Endodermal cell (in vitro differentiated cells): ENCODE measurements at regions not wholly inside any gene's neighbourhood (a gene's known extent, or its start where the extent isn't known, plus 50 kb on each side); places are given as distances from the start of the nearest gene placed in this dataset.

Source experiments
- DNase-seq: peaks from one replicate; pipeline ENCODE4 v3.0.0-alpha.2; 2017
- H3K27ac ChIP-seq: 2 replicates; pipeline ENCODE4 v1.5.1; 2013; ENCODE audit warnings: mild to moderate bottlenecking, low read depth, low read length, moderate library complexity
- H3K27me3 ChIP-seq: 2 replicates; pipeline ENCODE4 v1.6.1; 2013; ENCODE audit warnings: mild to moderate bottlenecking, low read length, moderate library complexity; ENCODE audit not compliant: insufficient read depth, control insufficient read depth, poor library complexity, severe bottlenecking
- H3K36me3 ChIP-seq: 2 replicates; pipeline ENCODE4 v1.7.0; 2013; ENCODE audit warnings: mild to moderate bottlenecking, low read length, moderate library complexity; ENCODE audit not compliant: control insufficient read depth, insufficient read depth
- H3K4me1 ChIP-seq: one replicate; pipeline ENCODE4 v1.7.0; 2013; ENCODE audit warnings: low read length; ENCODE audit not compliant: control insufficient read depth, insufficient read depth
- H3K4me3 ChIP-seq: 2 replicates; pipeline ENCODE4 v1.5.1; 2013; ENCODE audit warnings: mild to moderate bottlenecking, low read length, moderate library complexity
- H3K9ac ChIP-seq: 2 replicates; pipeline ENCODE4 v1.6.1; 2013; ENCODE audit warnings: mild to moderate bottlenecking, low read length, moderate library complexity; ENCODE audit not compliant: poor library complexity, severe bottlenecking; ENCODE audit errors: extremely low read depth
- H3K9me3 ChIP-seq: 2 replicates; pipeline ENCODE4 v1.6.1; 2013; ENCODE audit warnings: mild to moderate bottlenecking, low read length, moderate library complexity; ENCODE audit not compliant: control insufficient read depth
- H3K27ac Mint-ChIP-seq: 2 replicates; pipeline ENCODE4 v1.8.0; 2020; ENCODE audit warnings: mixed read lengths
- H3K27me3 Mint-ChIP-seq: 2 replicates; pipeline ENCODE4 v1.8.0; 2021; ENCODE audit warnings: mild to moderate bottlenecking, mixed read lengths; ENCODE audit not compliant: insufficient read depth
- H3K36me3 Mint-ChIP-seq: 2 replicates; pipeline ENCODE4 v1.8.0; 2020; ENCODE audit warnings: low read depth, mixed read lengths
- H3K4me1 Mint-ChIP-seq: 2 replicates; pipeline ENCODE4 v1.8.0; 2020; ENCODE audit warnings: mixed read lengths
- H3K4me3 Mint-ChIP-seq: 2 replicates; pipeline ENCODE4 v1.8.0; 2020; ENCODE audit warnings: mild to moderate bottlenecking, moderate library complexity, mixed read lengths
- H3K9me3 Mint-ChIP-seq: 2 replicates; pipeline ENCODE4 v1.8.0; 2020; ENCODE audit warnings: mild to moderate bottlenecking, mixed read lengths
- WGBS, 2 experiments: methylation state at CpG; one replicate each; pipeline versions ENCODE4 v1.1.5 to v1.1.7; 2013; ENCODE audit warnings: missing lambda C conversion rate in 2 of 2, mixed read lengths in 1 of 2; ENCODE audit not compliant: insufficient coverage in 1 of 2, insufficient read length in 1 of 2; 5-methylcytosine and 5-hydroxymethylcytosine counted together
- TF ChIP-seq, protein P1 (sequence below): fragments of 200-600 bp; sonication (generic); conservative IDR thresholded peaks from 2 replicates; pipeline ENCODE4 v1.5.0; 2021; ENCODE audit warnings: antibody characterized with exemption, mild to moderate bottlenecking

DNA sequence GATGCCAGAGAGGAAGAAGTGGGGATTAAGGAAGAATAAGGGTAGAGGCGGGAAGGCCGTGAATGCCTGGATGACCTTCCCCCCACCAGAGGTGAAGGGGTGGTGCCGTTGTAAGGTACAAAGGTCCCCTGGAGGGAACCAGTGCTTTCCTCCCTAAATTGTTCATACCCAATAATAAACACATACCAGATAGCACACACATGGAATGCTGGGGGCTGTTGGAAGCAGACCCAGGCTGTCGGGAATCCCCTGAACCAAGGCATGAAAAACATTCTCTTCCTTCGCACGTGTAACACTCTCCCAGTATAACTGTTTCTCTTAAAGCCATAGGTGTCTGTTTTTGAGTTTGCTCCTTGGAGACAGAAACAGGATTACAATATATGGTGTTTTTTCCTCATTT is 107.1 kb upstream of the CTAGE1 start:
- Mint-ChIP-seq H3K4me3 (no peak overlapping the region), H3K27ac (no peak overlapping the region), H3K4me1 (no peaks in the 10 kb centered on the region), H3K27me3 (peaks cover 13% of the 10 kb centered on the region), H3K36me3 (peaks cover 3% of the 10 kb centered on the region), H3K9me3 (peaks cover 12% of the 10 kb centered on the region)
- H3K9me3 ChIP-seq, result no peaks in the 10 kb centered on the region
- no peaks in the 10 kb centered on the region for H3K27me3 ChIP-seq
- DNase-seq, result no peak
- H3K27ac ChIP-seq, result no peak overlapping the region
- no peak overlapping the region for H3K9ac ChIP-seq
- TF ChIP-seq, protein P1, sequence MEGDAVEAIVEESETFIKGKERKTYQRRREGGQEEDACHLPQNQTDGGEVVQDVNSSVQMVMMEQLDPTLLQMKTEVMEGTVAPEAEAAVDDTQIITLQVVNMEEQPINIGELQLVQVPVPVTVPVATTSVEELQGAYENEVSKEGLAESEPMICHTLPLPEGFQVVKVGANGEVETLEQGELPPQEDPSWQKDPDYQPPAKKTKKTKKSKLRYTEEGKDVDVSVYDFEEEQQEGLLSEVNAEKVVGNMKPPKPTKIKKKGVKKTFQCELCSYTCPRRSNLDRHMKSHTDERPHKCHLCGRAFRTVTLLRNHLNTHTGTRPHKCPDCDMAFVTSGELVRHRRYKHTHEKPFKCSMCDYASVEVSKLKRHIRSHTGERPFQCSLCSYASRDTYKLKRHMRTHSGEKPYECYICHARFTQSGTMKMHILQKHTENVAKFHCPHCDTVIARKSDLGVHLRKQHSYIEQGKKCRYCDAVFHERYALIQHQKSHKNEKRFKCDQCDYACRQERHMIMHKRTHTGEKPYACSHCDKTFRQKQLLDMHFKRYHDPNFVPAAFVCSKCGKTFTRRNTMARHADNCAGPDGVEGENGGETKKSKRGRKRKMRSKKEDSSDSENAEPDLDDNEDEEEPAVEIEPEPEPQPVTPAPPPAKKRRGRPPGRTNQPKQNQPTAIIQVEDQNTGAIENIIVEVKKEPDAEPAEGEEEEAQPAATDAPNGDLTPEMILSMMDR, result no peak
- H3K36me3 ChIP-seq, result no peaks in the 10 kb centered on the region
- no peaks in the 10 kb centered on the region for H3K4me1 ChIP-seq
- no peak overlapping the region for H3K4me3 ChIP-seq
- 17 to 86% methylated on average over 1 to 6 of the region's 6 CpGs for WGBS, 2 experiments

DNA sequence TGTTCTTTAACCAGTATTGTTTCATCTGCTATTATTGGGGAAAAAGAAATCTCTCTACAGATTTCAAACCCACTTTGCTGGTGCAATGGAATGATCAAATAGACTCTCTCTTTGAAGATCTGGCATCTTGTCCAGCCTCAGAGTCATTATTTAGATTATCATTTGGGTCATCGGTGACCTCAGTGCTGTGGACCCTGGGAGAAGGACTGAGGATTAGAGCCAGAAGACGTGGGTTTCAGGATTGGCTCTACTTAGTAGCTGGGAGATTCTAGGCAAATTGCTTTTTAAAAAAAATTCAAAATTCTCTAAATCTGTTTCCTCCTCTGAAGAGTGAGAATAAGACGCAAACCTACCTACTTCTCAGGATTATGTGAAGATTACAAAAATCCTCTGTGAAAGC is 107.6 kb upstream of the CTAGE1 start:
- TF ChIP-seq, protein P1, result no peak
- H3K27me3 Mint-ChIP-seq, result peaks cover 13% of the 10 kb centered on the region
- no peaks in the 10 kb centered on the region for H3K4me1 Mint-ChIP-seq
- DNase-seq, result no peak
- peaks cover 3% of the 10 kb centered on the region for H3K36me3 Mint-ChIP-seq
- Histone ChIP-seq H3K9ac (no peak overlapping the region), H3K4me3 (no peak overlapping the region), H3K27ac (no peak overlapping the region), H3K27me3 (no peaks in the 10 kb centered on the region), H3K4me1 (no peaks in the 10 kb centered on the region), H3K9me3 (no peaks in the 10 kb centered on the region), H3K36me3 (no peaks in the 10 kb centered on the region)
- 94 to 97% methylated on average over 3 of the region's 3 CpGs for WGBS, 2 experiments
- H3K9me3 Mint-ChIP-seq, result peaks cover 12% of the 10 kb centered on the region
- H3K27ac Mint-ChIP-seq, result no peak overlapping the region
- no peak overlapping the region for H3K4me3 Mint-ChIP-seq

DNA sequence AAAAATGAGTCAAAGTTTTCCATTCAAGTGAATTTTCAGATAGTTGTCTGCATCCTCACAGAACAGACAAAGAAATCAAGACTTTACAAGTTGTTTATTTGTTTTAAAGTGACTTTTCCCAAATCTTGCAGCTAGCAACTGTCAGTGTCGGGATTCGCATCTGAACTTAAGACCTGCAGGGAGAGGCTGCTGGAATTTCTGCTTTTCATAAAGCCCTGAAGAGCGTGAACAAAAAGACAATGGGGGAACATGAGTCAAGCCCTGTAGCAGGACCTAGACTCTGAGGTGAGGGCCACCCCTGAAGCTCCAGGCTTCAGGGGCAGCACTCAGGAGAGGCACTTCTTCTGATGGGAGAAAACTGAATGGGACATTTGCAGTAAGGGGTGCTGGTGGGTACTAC is 108.2 kb upstream of the CTAGE1 start:
- Histone ChIP-seq H3K27ac (no peak overlapping the region), H3K9me3 (no peaks in the 10 kb centered on the region), H3K4me1 (no peaks in the 10 kb centered on the region), H3K9ac (no peak overlapping the region), H3K27me3 (no peaks in the 10 kb centered on the region), H3K4me3 (no peak overlapping the region), H3K36me3 (no peaks in the 10 kb centered on the region)
- H3K9me3 Mint-ChIP-seq, result peaks cover 12% of the 10 kb centered on the region
- H3K4me3 Mint-ChIP-seq, result no peak overlapping the region
- peaks cover 13% of the 10 kb centered on the region for H3K27me3 Mint-ChIP-seq
- peaks cover 3% of the 10 kb centered on the region for H3K36me3 Mint-ChIP-seq
- no peaks in the 10 kb centered on the region for H3K4me1 Mint-ChIP-seq
- 88 to 89% methylated on average over 3 of the region's 3 CpGs for WGBS, 2 experiments
- no peak overlapping the region for H3K27ac Mint-ChIP-seq
- TF ChIP-seq, protein P1, result no peak
- no peak for DNase-seq
